Natural killer cell (primary cell): ENCODE measurements at regions not wholly inside any gene's neighbourhood (a gene's known extent, or its start where the extent isn't known, plus 50 kb on each side); places are given as distances from the start of the nearest gene placed in this dataset.

Experiments
- ATAC-seq, 3 donors: fragments of 150-1000 bp in 2 of 3; fragments of 200-7000 bp in 1 of 3; cut with Tn5 transposase; 1 replicate in 1 of 3; 2 replicates in 2 of 3; pipeline ENCODE4 v1.10.0; 2021; ENCODE audit warnings: mild to moderate bottlenecking in 2 of 3, moderate library complexity in 2 of 3
- DNase-seq, 2 donors: peaks; one replicate each; pipeline versions ENCODE4 v3.0.0 to v3.0.0-alpha.2; 2013 to 2021; ENCODE audit warnings: mixed read lengths in 1 of 2
- H3K27ac ChIP-seq: one replicate; pipeline ENCODE4 v1.5.1; 2013; ENCODE audit warnings: mild to moderate bottlenecking, low read length
- H3K27me3 ChIP-seq: one replicate; pipeline ENCODE4 v1.6.1; 2013; ENCODE audit warnings: low read length; ENCODE audit not compliant: control insufficient read depth, insufficient read depth
- H3K36me3 ChIP-seq: one replicate; pipeline ENCODE4 v1.6.1; 2013; ENCODE audit warnings: low read length; ENCODE audit not compliant: control insufficient read depth, insufficient read depth
- H3K4me1 ChIP-seq: one replicate; pipeline ENCODE4 v1.6.1; 2013; ENCODE audit warnings: low read length; ENCODE audit not compliant: control insufficient read depth, insufficient read depth
- H3K4me3 ChIP-seq: one replicate; pipeline ENCODE4 v1.5.1; 2013; ENCODE audit warnings: low read length
- H3K9me3 ChIP-seq: one replicate; pipeline ENCODE4 v1.6.1; 2013; ENCODE audit warnings: low read length; ENCODE audit not compliant: control insufficient read depth, insufficient read depth
- H3K27ac Mint-ChIP-seq, 2 donors: one replicate each; pipeline ENCODE4 v1.8.0; 2022; ENCODE audit warnings: mild to moderate bottlenecking in 2 of 2, mixed read lengths in 2 of 2, moderate library complexity in 1 of 2
- H3K27me3 Mint-ChIP-seq, 2 donors: one replicate each; pipeline ENCODE4 v1.8.0; 2022; ENCODE audit warnings: low read depth in 2 of 2, mixed read lengths in 2 of 2
- H3K36me3 Mint-ChIP-seq: one replicate; pipeline ENCODE4 v1.8.0; 2022; ENCODE audit warnings: mixed read lengths
- H3K4me1 Mint-ChIP-seq, 2 donors: one replicate each; pipeline ENCODE4 v1.8.0; 2022; ENCODE audit warnings: mixed read lengths in 2 of 2
- H3K4me3 Mint-ChIP-seq: one replicate; pipeline ENCODE4 v1.8.0; 2022; ENCODE audit warnings: mild to moderate bottlenecking, moderate library complexity, mixed read lengths
- H3K9me3 Mint-ChIP-seq, 2 donors: one replicate each; pipeline ENCODE4 v1.8.0; 2022; ENCODE audit warnings: mixed read lengths in 2 of 2
- CTCF ChIP-seq: fragments of 200-600 bp; IDR thresholded peaks from one replicate; pipeline ENCODE4 v1.8.0; 2022; ENCODE audit warnings: antibody characterized with exemption
- WGBS: methylation state at CpG from one replicate; pipeline ENCODE4 v1.1.7; 2013; ENCODE audit warnings: missing lambda C conversion rate; ENCODE audit not compliant: insufficient coverage; 5-methylcytosine and 5-hydroxymethylcytosine counted together
- intact Hi-C: fragments of 100-400 bp; cut with micrococcal nuclease; formaldehyde crosslinking; loops from one replicate; pipeline ENCODE4 v1.14.2; 2022

GRCh38 chr18:10225300-10225699, 229.1 kb upstream of the APCDD1 start:
- H3K4me1 Mint-ChIP-seq = no peaks in the 10 kb centered on the region
- no peaks in the 10 kb centered on the region for H3K27me3 Mint-ChIP-seq
- no peak for DNase-seq
- no peak overlapping the region for H3K4me3 Mint-ChIP-seq
- TF ChIP-seq CTCF = no peak
- WGBS = 96% methylated on average over 4 of the region's 6 CpGs
- intact Hi-C loops = no loop called here
- H3K9me3 Mint-ChIP-seq = peaks cover 0 to 2% of the 10 kb centered on the region in 2 donors
- no peaks in the 10 kb centered on the region for H3K36me3 ChIP-seq
- H3K27ac ChIP-seq = no peak overlapping the region
- H3K4me3 ChIP-seq = no peak overlapping the region
- H3K27ac Mint-ChIP-seq = no peak overlapping the region
- ATAC-seq = no peak
- H3K27me3 ChIP-seq = no peaks in the 10 kb centered on the region
- no peaks in the 10 kb centered on the region for H3K36me3 Mint-ChIP-seq
- no peaks in the 10 kb centered on the region for H3K4me1 ChIP-seq
- H3K9me3 ChIP-seq = peaks cover 10% of the 10 kb centered on the region

GRCh38 chr18:10226971-10227370, 227.5 kb upstream of the APCDD1 start:
- no peak overlapping the region for H3K4me3 ChIP-seq
- no peaks in the 10 kb centered on the region for H3K36me3 ChIP-seq
- TF ChIP-seq CTCF = no peak
- no peak overlapping the region for H3K27ac Mint-ChIP-seq
- no peaks in the 10 kb centered on the region for H3K27me3 Mint-ChIP-seq
- H3K4me1 Mint-ChIP-seq = no peaks in the 10 kb centered on the region
- no peaks in the 10 kb centered on the region for H3K36me3 Mint-ChIP-seq
- peaks cover 7% of the 10 kb centered on the region for H3K9me3 ChIP-seq
- no peak overlapping the region for H3K4me3 Mint-ChIP-seq
- 91% methylated on average over 2 of the region's 2 CpGs for WGBS
- intact Hi-C loops = no loop called here
- DNase-seq (no peak), ATAC-seq (no peak)
- no peaks in the 10 kb centered on the region for H3K4me1 ChIP-seq
- no peak overlapping the region for H3K27ac ChIP-seq
- peaks cover 0 to 3% of the 10 kb centered on the region in 2 donors for H3K9me3 Mint-ChIP-seq
- H3K27me3 ChIP-seq = no peaks in the 10 kb centered on the region

- no peaks in the 10 kb centered on the region for H3K27me3 Mint-ChIP-seq
- H3K9me3 Mint-ChIP-seq = peaks cover 0 to 3% of the 10 kb centered on the region in 2 donors
- Histone ChIP-seq H3K27me3 (no peaks in the 10 kb centered on the region), H3K36me3 (no peaks in the 10 kb centered on the region), H3K4me3 (no peak overlapping the region), H3K27ac (no peak overlapping the region), H3K4me1 (no peaks in the 10 kb centered on the region), H3K9me3 (peaks cover 7% of the 10 kb centered on the region)
- TF ChIP-seq CTCF = no peak
- no peak overlapping the region for H3K4me3 Mint-ChIP-seq
- ATAC-seq = no peak
- intact Hi-C loops = no loop called here
- H3K36me3 Mint-ChIP-seq = no peaks in the 10 kb centered on the region
- no peak overlapping the region for H3K27ac Mint-ChIP-seq
- DNase-seq = no peak
- H3K4me1 Mint-ChIP-seq = no peaks in the 10 kb centered on the region
Measured at GRCh38 chr18:10228326-10228725, 226.1 kb upstream of the APCDD1 start.

- Mint-ChIP-seq H3K4me3 (no peak overlapping the region), H3K27me3 (no peaks in the 10 kb centered on the region)
- 61% methylated on average over 2 of the region's 3 CpGs for WGBS
Measured at GRCh38 chr18:10229458-10229857, 225.0 kb upstream of the APCDD1 start.

More at GRCh38 chr18:10229458-10229857, 225.0 kb upstream of the APCDD1 start:
- intact Hi-C loops = no loop called here
- Histone ChIP-seq H3K27me3 (no peaks in the 10 kb centered on the region), H3K4me3 (no peak overlapping the region), H3K4me1 (no peaks in the 10 kb centered on the region), H3K36me3 (no peaks in the 10 kb centered on the region), H3K9me3 (peaks cover 7% of the 10 kb centered on the region), H3K27ac (no peak overlapping the region)
- DNase-seq (no peak), ATAC-seq (no peak)
- H3K4me1 Mint-ChIP-seq = no peaks in the 10 kb centered on the region
- no peak overlapping the region for H3K27ac Mint-ChIP-seq
- H3K36me3 Mint-ChIP-seq = no peaks in the 10 kb centered on the region
- no peak for TF ChIP-seq CTCF
- peaks cover 0 to 3% of the 10 kb centered on the region in 2 donors for H3K9me3 Mint-ChIP-seq
